B cell (primary cell): ENCODE measurements at regions not wholly inside any gene's neighbourhood (a gene's known extent, or its start where the extent isn't known, plus 50 kb on each side); places are given as distances from the start of the nearest gene placed in this dataset.

Experiments used
- ATAC-seq: fragments of 200-7000 bp; cut with Tn5 transposase; one replicate; pipeline ENCODE4 v1.10.0; 2021; ENCODE audit warnings: low read depth, mild to moderate bottlenecking, moderate number of reproducible peaks, moderate library complexity
- CTCF ChIA-PET: fragments of 350-600 bp; sonication (Branson Sonifier 250); formaldehyde crosslinking; loops from one replicate; lab custom pipeline; 2021; ENCODE audit warnings: antibody characterized with exemption, inconsistent platforms; lab: Charles Lee
- POLR2A ChIA-PET: fragments of 350-600 bp; sonication (Branson Sonifier 250); formaldehyde crosslinking; loops from one replicate; lab custom pipeline; 2021; ENCODE audit warnings: antibody characterized with exemption; lab: Charles Lee
- DNase-seq: peaks from one replicate; pipeline ENCODE4 v3.0.0; 2013
- H2AFZ ChIP-seq: 2 replicates; pipeline ENCODE4 v1.6.1; 2012; ENCODE audit warnings: mild to moderate bottlenecking, low read depth, low read length; ENCODE audit not compliant: insufficient read depth, poor library complexity, severe bottlenecking
- H3K27ac ChIP-seq, 2 donors: 1 replicate in 1 of 2; 2 replicates in 1 of 2; pipeline ENCODE4 v1.5.1; 2012 to 2013; ENCODE audit warnings: low read length in 2 of 2, mild to moderate bottlenecking in 2 of 2, moderate library complexity in 1 of 2
- H3K27me3 ChIP-seq, 4 experiments: fragments of 200-600 bp in 1 of 4; sonication (generic) in 1 of 4; replicated peaks in 1 of 4; 1 replicate in 2 of 4; 2 replicates in 2 of 4; pipeline versions ENCODE4 v1.6.1 to v1.7.0; 2013 to 2016; ENCODE audit warnings: low read length in 3 of 4, mild to moderate bottlenecking in 2 of 4, mixed read lengths in 1 of 4, moderate library complexity in 1 of 4; ENCODE audit not compliant: insufficient read depth in 4 of 4, control insufficient read depth in 3 of 4; ENCODE audit errors: control extremely low read depth in 1 of 4
- H3K36me3 ChIP-seq, 2 experiments: replicated peaks in 1 of 2; 1 replicate in 1 of 2; 2 replicates in 1 of 2; pipeline versions ENCODE4 v1.6.1 to v1.7.1; 2013; ENCODE audit warnings: low read length in 1 of 2; ENCODE audit not compliant: insufficient read depth in 2 of 2, control insufficient read depth in 1 of 2; ENCODE audit errors: control extremely low read depth in 1 of 2, extremely low read depth in 1 of 2
- H3K4me1 ChIP-seq, 2 donors: fragments of 200-600 bp in 1 of 2; sonication (generic) in 1 of 2; 1 replicate in 1 of 2; 2 replicates in 1 of 2; pipeline versions ENCODE4 v1.5.1 to v1.6.1; 2013 to 2017; ENCODE audit warnings: low read length in 2 of 2; ENCODE audit not compliant: control insufficient read depth in 2 of 2, insufficient read depth in 2 of 2
- H3K4me2 ChIP-seq: replicated peaks from 2 replicates; pipeline ENCODE3; 2012; ENCODE audit warnings: mild to moderate bottlenecking, low read depth, low read length; ENCODE audit not compliant: poor library complexity, severe bottlenecking
- H3K4me3 ChIP-seq, 5 experiments: fragments of 200-600 bp in 1 of 5; sonication (generic) in 1 of 5; 1 replicate in 3 of 5; 2 replicates in 2 of 5; pipeline versions ENCODE4 v1.5.1 to v1.7.0; 2011 to 2016; ENCODE audit warnings: low read length in 4 of 5, mild to moderate bottlenecking in 4 of 5, low read depth in 2 of 5, control low read depth in 1 of 5, moderate library complexity in 1 of 5; ENCODE audit not compliant: insufficient read depth in 1 of 5; ENCODE audit errors: control extremely low read depth in 1 of 5, extremely low read depth in 1 of 5
- H3K79me2 ChIP-seq: fragments of 200-600 bp; sonication (generic); one replicate; pipeline ENCODE4 v1.6.0; 2016; ENCODE audit warnings: low read length; ENCODE audit not compliant: control insufficient read depth, insufficient read depth
- H3K9ac ChIP-seq: fragments of 200-600 bp; sonication (generic); 2 replicates; pipeline ENCODE4 v1.6.1; 2017; ENCODE audit warnings: mild to moderate bottlenecking, low read length, moderate library complexity
- H3K9me3 ChIP-seq, 3 donors: one replicate each; pipeline versions ENCODE4 v1.6.1 to v1.7.1; 2013; ENCODE audit warnings: low read length in 2 of 3; ENCODE audit not compliant: control insufficient read depth in 2 of 3, insufficient read depth in 1 of 3; ENCODE audit errors: control extremely low read depth in 1 of 3
- H4K20me1 ChIP-seq: 2 replicates; pipeline ENCODE4 v1.6.0; 2012; ENCODE audit warnings: mild to moderate bottlenecking, low read length; ENCODE audit not compliant: insufficient read depth, control insufficient read depth, poor library complexity, severe bottlenecking
- H3K27ac Mint-ChIP-seq: one replicate; pipeline ENCODE4 v1.8.0; 2021; ENCODE audit warnings: mixed read lengths
- H3K27me3 Mint-ChIP-seq: one replicate; pipeline ENCODE4 v1.8.0; 2021; ENCODE audit warnings: mixed read lengths
- H3K4me1 Mint-ChIP-seq: one replicate; pipeline ENCODE4 v1.8.0; 2021; ENCODE audit warnings: mixed read lengths
- H3K4me3 Mint-ChIP-seq: one replicate; pipeline ENCODE4 v1.8.0; 2021; ENCODE audit warnings: mixed read lengths
- H3K9me3 Mint-ChIP-seq: one replicate; pipeline ENCODE4 v1.8.0; 2022; ENCODE audit warnings: mixed read lengths; ENCODE audit not compliant: insufficient read depth
- CTCF ChIP-seq: fragments of 200-600 bp; IDR thresholded peaks from one replicate; pipeline ENCODE4 v1.8.0; 2022; ENCODE audit warnings: antibody characterized with exemption, mild to moderate bottlenecking
- EZH2 ChIP-seq: IDR thresholded peaks from 2 replicates; pipeline ENCODE4 v1.6.1; 2012; ENCODE audit warnings: borderline replicate concordance, low read depth, mild to moderate bottlenecking, moderate library complexity, low read length; ENCODE audit not compliant: insufficient read depth, poor library complexity, severe bottlenecking
- WGBS: methylation state at CpG from one replicate; pipeline ENCODE4 v1.1.5; 2013; ENCODE audit warnings: missing lambda C conversion rate; ENCODE audit not compliant: insufficient coverage; 5-methylcytosine and 5-hydroxymethylcytosine counted together
- intact Hi-C: fragments of 100-400 bp; cut with micrococcal nuclease; formaldehyde crosslinking; loops from one replicate; pipeline ENCODE4 v1.10.0; 2022

- no peaks in the 10 kb centered on the region for H3K27me3 Mint-ChIP-seq
- CTCF ChIA-PET: interaction anchor here (0.7 kb wide), 1 partner anchor 10 kb away, joined by 5 read pairs; no protein-coding TSS in a partner anchor
These were observed 352.6 kb upstream of the CWC22 start for GRCh38 chr2:180359522-180360282.

More at GRCh38 chr2:180359522-180360282, 352.6 kb upstream of the CWC22 start:
- peak overlapping the region; percentile 66 for H2AFZ ChIP-seq
- POLR2A ChIA-PET: interaction anchor here (0.9 kb wide), 1 partner anchor 25 kb away, joined by 4 read pairs; no protein-coding TSS in a partner anchor
- no peaks in the 10 kb centered on the region for H3K79me2 ChIP-seq
- no peaks in the 10 kb centered on the region for H3K27me3 ChIP-seq
- no peak overlapping the region for H3K4me3 ChIP-seq
- peak overlapping the region; percentile 39 to 49 for H3K27ac ChIP-seq
- Mint-ChIP-seq H3K4me3 (peak overlapping the region; percentile 44), H3K27ac (peak overlapping the region; percentile 87), H3K9me3 (no peaks in the 10 kb centered on the region), H3K4me1 (peaks cover 20% of the 10 kb centered on the region)
- H3K9ac ChIP-seq: no peak overlapping the region
- peak; percentile 90 for ATAC-seq
- H3K4me2 ChIP-seq: peak overlapping the region; percentile 42
- intact Hi-C loops: no loop called here
- no peaks in the 10 kb centered on the region for H3K36me3 ChIP-seq
- peaks cover 15 to 19% of the 10 kb centered on the region in 2 donors for H3K4me1 ChIP-seq
- H4K20me1 ChIP-seq: no peaks in the 10 kb centered on the region
- no peak for TF ChIP-seq CTCF
- TF ChIP-seq EZH2: no peak
- WGBS: 83% methylated on average over 1 of the region's 1 CpG
- H3K9me3 ChIP-seq: peaks cover 0 to 1% (median 0%) of the 10 kb centered on the region in 3 donors
- peak; percentile 41 for DNase-seq
